LNCaP clone FGC (cell line): ENCODE measurements at regions not wholly inside any gene's neighbourhood (a gene's known extent, or its start where the extent isn't known, plus 50 kb on each side); places are given as distances from the start of the nearest gene placed in this dataset.

Experiments
- DNase-seq: peaks from one replicate; pipeline ENCODE4 v3.0.0-alpha.2; 2011; ENCODE audit warnings: low read depth
- H3K4me3 ChIP-seq: 2 replicates; pipeline ENCODE4 v1.5.1; 2011; ENCODE audit warnings: mild to moderate bottlenecking, low read depth, low read length, control low read depth
- TF ChIP-seq, protein P1 (sequence below): IDR thresholded peaks from 2 replicates; pipeline ENCODE4 v1.5.1; 2012; ENCODE audit warnings: mild to moderate bottlenecking; ENCODE audit not compliant: control insufficient read depth, insufficient read depth; ENCODE audit errors: extremely low read depth

DNA sequence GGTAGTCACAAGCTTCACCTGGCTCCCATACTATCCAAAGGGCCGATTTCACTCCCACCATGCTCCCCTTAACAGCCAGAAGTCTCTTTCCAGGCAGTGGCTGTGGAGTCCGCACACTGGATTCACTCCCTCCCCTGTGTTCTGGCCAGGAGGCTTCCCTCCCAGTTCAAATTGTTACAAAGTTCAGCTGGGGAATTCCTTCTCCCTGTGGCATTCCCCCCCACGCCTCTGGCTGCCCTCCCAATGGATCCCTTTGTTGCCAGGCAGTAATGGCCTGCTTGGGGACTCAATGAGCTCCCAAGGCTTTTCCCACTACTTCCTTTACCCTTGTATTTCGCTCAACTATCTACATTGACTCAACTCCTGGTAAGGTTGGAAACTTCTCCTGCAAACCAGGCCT lies 1921.4 kb upstream of the PCDH20 start:
- TF ChIP-seq, protein P1, sequence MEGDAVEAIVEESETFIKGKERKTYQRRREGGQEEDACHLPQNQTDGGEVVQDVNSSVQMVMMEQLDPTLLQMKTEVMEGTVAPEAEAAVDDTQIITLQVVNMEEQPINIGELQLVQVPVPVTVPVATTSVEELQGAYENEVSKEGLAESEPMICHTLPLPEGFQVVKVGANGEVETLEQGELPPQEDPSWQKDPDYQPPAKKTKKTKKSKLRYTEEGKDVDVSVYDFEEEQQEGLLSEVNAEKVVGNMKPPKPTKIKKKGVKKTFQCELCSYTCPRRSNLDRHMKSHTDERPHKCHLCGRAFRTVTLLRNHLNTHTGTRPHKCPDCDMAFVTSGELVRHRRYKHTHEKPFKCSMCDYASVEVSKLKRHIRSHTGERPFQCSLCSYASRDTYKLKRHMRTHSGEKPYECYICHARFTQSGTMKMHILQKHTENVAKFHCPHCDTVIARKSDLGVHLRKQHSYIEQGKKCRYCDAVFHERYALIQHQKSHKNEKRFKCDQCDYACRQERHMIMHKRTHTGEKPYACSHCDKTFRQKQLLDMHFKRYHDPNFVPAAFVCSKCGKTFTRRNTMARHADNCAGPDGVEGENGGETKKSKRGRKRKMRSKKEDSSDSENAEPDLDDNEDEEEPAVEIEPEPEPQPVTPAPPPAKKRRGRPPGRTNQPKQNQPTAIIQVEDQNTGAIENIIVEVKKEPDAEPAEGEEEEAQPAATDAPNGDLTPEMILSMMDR = no peak
- no peak overlapping the region for H3K4me3 ChIP-seq
- DNase-seq = no peak

DNA sequence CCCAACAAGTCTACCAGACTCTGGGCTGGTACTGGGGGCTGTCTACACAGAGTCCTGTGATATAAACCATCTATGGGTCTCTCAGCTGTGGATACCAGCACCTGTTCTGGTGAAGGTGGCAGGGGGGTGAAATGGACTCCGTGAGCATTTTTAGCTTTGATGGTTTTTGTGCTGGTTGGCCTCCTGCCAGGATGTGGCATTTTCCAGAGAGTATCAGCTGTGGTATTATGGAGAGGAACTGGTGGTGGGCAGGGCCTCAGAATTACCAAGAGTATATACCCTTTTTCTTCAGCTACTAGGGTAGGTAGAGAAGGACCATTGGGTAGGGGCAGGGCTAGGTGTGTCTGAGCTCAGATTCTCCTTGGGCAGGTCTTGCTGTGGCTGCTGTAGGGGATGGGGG lies 1920.9 kb upstream of the PCDH20 start:
- TF ChIP-seq, protein P1 = no peak
- H3K4me3 ChIP-seq = no peak overlapping the region
- DNase-seq = no peak

DNA sequence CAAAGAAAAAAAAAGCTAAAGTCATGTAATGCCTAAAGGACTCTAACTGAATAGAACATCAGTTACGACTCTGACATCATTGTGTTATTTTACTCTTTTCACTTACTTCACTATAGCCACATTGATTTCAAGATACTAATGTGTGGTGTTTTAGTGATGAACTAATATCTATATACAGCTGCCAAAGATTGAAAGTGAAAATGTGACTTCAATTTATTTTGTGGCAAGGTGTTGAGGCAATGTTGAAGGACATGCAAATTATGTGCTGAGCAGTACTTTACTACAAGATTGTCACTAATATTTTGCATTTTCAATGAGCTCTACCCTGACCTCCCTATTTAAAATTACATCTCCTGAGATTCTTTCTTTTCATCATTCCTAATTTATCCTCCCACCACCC lies 1911.9 kb upstream of the PCDH20 start:
- TF ChIP-seq, protein P1 = no peak
- DNase-seq = no peak
- no peak overlapping the region for H3K4me3 ChIP-seq

DNA sequence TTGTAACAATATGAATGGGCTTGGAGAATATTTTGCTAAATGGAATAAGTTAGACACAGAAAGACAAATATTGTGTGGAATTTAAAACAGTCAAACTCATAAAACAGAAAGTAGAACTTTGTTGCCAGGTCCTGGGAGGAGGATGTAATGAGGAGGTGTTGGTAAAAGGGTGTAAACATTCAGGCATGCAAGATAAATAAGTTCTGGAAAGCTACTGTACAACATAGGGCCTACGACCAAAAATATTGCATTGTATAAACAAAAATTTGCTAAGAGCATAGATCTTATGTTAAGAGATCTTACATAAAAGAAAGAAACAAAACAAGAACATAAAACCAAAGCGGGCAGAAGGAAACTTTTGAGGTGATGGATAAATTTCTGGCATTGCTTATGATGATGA lies 1907.8 kb upstream of the PCDH20 start:
- TF ChIP-seq, protein P1 = no peak
- no peak overlapping the region for H3K4me3 ChIP-seq

DNA sequence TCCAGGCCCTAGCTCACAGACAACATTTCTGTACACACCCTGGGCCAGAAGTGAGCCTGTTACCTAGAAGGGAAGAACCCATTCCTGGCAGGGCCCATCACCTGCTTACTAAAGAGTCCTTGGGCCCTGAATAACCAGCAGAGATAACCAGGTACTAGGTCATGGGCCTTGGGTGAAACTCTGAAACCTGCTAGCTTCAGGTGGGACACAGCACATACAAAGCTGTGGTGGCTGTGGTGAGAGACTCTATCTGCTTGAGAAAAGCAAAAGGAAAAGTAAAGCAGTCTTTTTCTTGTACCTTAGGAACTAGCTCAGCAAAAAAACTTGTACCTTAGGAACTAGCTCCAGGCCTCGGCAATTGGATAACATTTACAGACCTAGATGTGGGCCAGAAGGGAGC lies 1895.9 kb upstream of the PCDH20 start:
- H3K4me3 ChIP-seq = no peak overlapping the region
- no peak for DNase-seq
- TF ChIP-seq, protein P1 = no peak

More for the DNA sequence above, 1907.8 kb upstream of the PCDH20 start:
- no peak for DNase-seq

DNA sequence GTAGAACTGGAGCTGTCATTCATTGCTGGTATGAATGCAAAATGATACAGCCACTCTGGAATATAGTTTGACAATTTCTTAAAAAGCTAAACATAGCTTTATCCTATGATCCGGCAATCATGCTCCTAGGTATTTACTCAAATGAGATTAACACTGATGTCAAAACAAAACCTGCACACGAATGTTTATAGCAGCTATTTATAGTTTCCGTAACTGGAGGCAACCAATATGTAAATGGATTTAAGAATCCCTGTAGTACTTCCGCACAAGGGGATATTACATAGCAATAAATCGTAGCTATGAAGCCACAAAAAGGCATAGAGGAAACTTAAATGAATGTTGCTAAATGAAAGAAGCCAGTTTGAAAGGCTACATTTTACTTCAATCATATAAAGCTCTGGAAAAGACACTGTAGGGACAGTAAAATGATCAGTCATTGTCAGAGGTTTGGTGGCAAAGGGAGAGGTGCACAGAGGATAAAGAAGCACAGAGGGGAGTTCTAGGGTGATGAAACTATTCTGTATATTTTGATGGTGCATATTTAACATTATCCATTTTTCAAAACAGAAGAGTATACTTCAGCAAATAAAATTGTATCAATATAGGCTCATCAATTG lies 1893.0 kb upstream of the PCDH20 start:
- no peak overlapping the region for H3K4me3 ChIP-seq
- no peak for DNase-seq
- TF ChIP-seq, protein P1 = no peak

DNA sequence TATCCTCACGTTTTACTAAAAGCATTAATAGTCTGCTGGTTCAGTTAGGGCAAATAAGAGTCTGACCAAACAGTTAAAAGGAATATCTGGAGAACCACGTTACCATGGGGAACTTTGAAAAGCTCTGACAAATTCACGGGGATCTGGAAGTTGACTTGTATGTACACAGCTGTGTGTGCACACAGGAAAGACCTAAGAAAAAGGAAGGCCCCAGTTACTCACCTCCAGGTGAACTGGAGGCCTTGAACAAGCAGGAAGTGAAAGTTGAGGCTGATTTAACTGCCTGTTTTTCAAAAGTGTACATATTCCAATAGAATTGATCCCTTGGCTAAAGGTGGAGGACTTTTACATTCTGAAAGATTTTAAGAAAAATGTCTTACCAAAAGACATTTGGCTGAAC lies 1891.6 kb upstream of the PCDH20 start:
- no peak overlapping the region for H3K4me3 ChIP-seq
- DNase-seq = no peak
- TF ChIP-seq, protein P1 = no peak
